ENCODE measurements at regions not wholly inside any gene's neighbourhood (a gene's known extent, or its start where the extent isn't known, plus 50 kb on each side); places are given as distances from the start of the nearest gene placed in this dataset.

DNA sequence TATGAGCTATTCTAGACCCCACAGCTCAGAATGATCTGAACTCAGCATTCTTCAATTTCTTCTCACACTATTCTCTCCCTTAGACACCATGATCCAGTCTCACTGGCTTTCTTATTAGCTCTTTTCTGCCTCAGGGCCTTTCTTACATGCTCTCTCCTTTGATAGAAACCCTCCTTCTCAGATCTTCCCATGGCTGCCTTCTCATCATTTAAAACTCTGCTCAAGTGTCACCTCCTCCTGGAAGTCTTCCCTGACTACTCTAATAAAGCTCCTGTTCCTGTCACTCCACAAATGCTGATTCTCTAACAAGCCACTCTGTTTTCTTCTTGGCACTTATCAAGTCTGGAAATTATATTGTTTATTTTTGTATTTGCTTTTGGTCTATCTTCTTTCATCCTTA, 131.1 kb downstream of the HNMT start:
- no peak for TF ChIP-seq POLR2AphosphoS5 (IDR thresholded peaks at IDR 0.05)
- TF ChIP-seq POLR2A (IDR thresholded peaks at IDR 0.05) = no peak

Data from gastroesophageal sphincter (tissue), 2 donors.